ENCODE measurements at regions not wholly inside any gene's neighbourhood (a gene's known extent, or its start where the extent isn't known, plus 50 kb on each side); places are given as distances from the start of the nearest gene placed in this dataset.

GRCh38 chr6:19319005-19319404, 518.2 kb upstream of the ID4 start:
- H3K4me3 ChIP-seq = no peak overlapping the region
- peak overlapping the region; percentile 38 to 56 (median 44) for H3K27ac ChIP-seq (replicated peaks in 1 of 4)
- H3K27me3 ChIP-seq = no peaks in the 10 kb centered on the region
- no peak for DNase-seq (ENCODE audit: extremely low spot score)
- TF ChIP-seq POLR2AphosphoS5 (IDR thresholded peaks at IDR 0.05) (no peak), EP300 (IDR thresholded peaks at IDR 0.05) (no peak), POLR2A (IDR thresholded peaks at IDR 0.05; ENCODE audit: low read depth) (no peak), CTCF (IDR thresholded peaks at IDR 0.05) (no peak)
- H3K36me3 ChIP-seq = no peaks in the 10 kb centered on the region
- H3K4me1 ChIP-seq = peaks cover 0 to 43% (median 35%) of the 10 kb centered on the region in 4 donors
- WGBS = 100% methylated on average over 1 of the region's 1 CpG
- intact Hi-C loops (cut with DNase I) = loop anchor here (10.0 kb wide), 1 partner anchor 164 kb away; no protein-coding TSS in a partner anchor
- no peaks in the 10 kb centered on the region for H3K9me3 ChIP-seq

- TF ChIP-seq POLR2AphosphoS5 (IDR thresholded peaks at IDR 0.05) (no peak), POLR2A (IDR thresholded peaks at IDR 0.05; ENCODE audit: low read depth) (no peak), EP300 (IDR thresholded peaks at IDR 0.05) (no peak), CTCF (IDR thresholded peaks at IDR 0.05) (no peak)
- Histone ChIP-seq H3K4me1 (peaks cover 0 to 52% (median 46%) of the 10 kb centered on the region in 4 donors), H3K4me3 (no peak overlapping the region), H3K9me3 (no peaks in the 10 kb centered on the region), H3K27ac (replicated peaks in 1 of 4) (peak overlapping the region; percentile 38 to 56 (median 44)), H3K36me3 (no peaks in the 10 kb centered on the region), H3K27me3 (no peaks in the 10 kb centered on the region)
- intact Hi-C loops (cut with DNase I) = loop anchor here (5.0 kb wide), 1 partner anchor 527 kb away; no protein-coding TSS in a partner anchor
- 35% methylated on average over 3 of the region's 3 CpGs for whole genome bisulfite sequencing
- DNase-seq (ENCODE audit: extremely low spot score) = no peak
These were observed 517.0 kb upstream of the ID4 start for GRCh38 chr6:19320111-19320581.

GRCh38 chr6:19322691-19323485, 514.3 kb upstream of the ID4 start:
- intact Hi-C loops (cut with DNase I) = loop anchor here (5.0 kb wide), 1 partner anchor 524 kb away; no protein-coding TSS in a partner anchor
- peaks cover 0 to 65% (median 62%) of the 10 kb centered on the region in 4 donors for H3K4me1 ChIP-seq
- 69% methylated on average over 5 of the region's 5 CpGs for WGBS
- DNase-seq (ENCODE audit: extremely low spot score) = no peak
- no peaks in the 10 kb centered on the region for H3K27me3 ChIP-seq
- TF ChIP-seq CTCF (IDR thresholded peaks at IDR 0.05) (peak in 1 of 3 experiments; percentile 36), POLR2A (IDR thresholded peaks at IDR 0.05; ENCODE audit: low read depth) (no peak)
- peak overlapping the region; percentile 11 to 52 (median 22) for H3K27ac ChIP-seq (replicated peaks in 1 of 4)
- H3K9me3 ChIP-seq = no peaks in the 10 kb centered on the region
- H3K36me3 ChIP-seq = no peaks in the 10 kb centered on the region
- no peak overlapping the region for H3K4me3 ChIP-seq

- intact Hi-C loops (cut with DNase I) = loop anchor here (5.0 kb wide), 1 partner anchor 523 kb away; no protein-coding TSS in a partner anchor
- TF ChIP-seq POLR2AphosphoS5 (IDR thresholded peaks at IDR 0.05) = no peak
- no peak for TF ChIP-seq CTCF (IDR thresholded peaks at IDR 0.05)
- no peak for TF ChIP-seq EP300 (IDR thresholded peaks at IDR 0.05)
- no peak for TF ChIP-seq POLR2A (IDR thresholded peaks at IDR 0.05; ENCODE audit: low read depth)
- Histone ChIP-seq H3K9me3 (no peaks in the 10 kb centered on the region), H3K27ac (replicated peaks in 1 of 4) (peak overlapping the region; percentile 24 to 72 (median 44)), H3K36me3 (no peaks in the 10 kb centered on the region), H3K4me1 (peaks cover 0 to 76% (median 67%) of the 10 kb centered on the region in 4 donors), H3K27me3 (no peaks in the 10 kb centered on the region), H3K4me3 (no peak overlapping the region)
- DNase-seq (ENCODE audit: extremely low spot score) = no peak
- 75% methylated on average over 3 of the region's 3 CpGs for WGBS
These were observed 512.8 kb upstream of the ID4 start for GRCh38 chr6:19324376-19324775.

Measured in esophagus muscularis mucosa (tissue), 4 donors.